Left renal cortex interstitium (tissue), 4 donors: ENCODE measurements at regions not wholly inside any gene's neighbourhood (a gene's known extent, or its start where the extent isn't known, plus 50 kb on each side); places are given as distances from the start of the nearest gene placed in this dataset.
"Not testable (repeated sequence)": the region's sequence is repeated elsewhere in the genome, so short reads cannot be mapped to it uniquely, and the experiment has no call there.

Experiments
- DNase-seq, 4 donors: peaks; one replicate each; pipeline ENCODE4 v3.0.0-alpha.2; 2013; ENCODE audit warnings: low read depth in 4 of 4, low spot score in 2 of 4, missing footprints in 1 of 4

GRCh38 chr2:40676134-40676790 is 224.4 kb upstream of the SLC8A1 start:
- not testable (repeated sequence) for DNase-seq

DNA sequence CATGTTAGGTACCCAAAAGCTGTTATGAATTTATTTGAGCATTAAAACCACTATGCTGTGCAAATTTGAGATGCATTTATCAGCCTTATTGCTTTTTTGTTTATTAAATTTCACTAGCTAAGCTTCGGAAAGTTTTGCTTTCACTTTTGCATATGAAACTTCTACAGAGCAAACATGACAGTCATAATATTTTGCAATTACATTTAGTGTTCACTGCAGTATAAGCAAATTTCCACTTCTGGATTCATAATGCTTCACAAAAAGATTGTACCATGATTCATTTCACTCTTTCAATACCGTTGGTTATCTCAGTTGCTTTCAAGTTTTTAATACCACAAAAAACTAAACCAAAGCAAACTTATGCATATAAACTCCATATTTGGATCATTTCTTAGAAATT is 228.7 kb upstream of the SLC8A1 start:
- no peak for DNase-seq

DNA sequence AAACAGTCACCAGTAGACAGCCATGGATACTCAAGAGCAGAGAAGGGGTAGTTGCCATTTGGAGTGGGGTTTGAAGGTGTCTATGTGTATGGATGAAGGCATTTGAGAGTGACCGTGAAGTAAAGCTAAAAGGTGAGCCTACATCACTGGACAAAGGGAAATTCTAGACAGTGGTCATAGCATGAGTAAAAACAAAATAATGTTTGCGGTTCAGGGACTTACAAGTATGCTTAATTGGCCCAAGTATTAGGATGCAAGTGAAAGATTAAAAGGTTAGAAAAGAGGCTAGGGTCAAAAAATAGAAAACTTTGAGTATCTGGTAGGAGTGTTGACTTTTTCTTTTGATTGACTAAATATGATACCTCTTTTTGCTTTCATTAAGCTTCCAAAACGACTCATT is 238.1 kb upstream of the SLC8A1 start:
- no peak for DNase-seq

DNA sequence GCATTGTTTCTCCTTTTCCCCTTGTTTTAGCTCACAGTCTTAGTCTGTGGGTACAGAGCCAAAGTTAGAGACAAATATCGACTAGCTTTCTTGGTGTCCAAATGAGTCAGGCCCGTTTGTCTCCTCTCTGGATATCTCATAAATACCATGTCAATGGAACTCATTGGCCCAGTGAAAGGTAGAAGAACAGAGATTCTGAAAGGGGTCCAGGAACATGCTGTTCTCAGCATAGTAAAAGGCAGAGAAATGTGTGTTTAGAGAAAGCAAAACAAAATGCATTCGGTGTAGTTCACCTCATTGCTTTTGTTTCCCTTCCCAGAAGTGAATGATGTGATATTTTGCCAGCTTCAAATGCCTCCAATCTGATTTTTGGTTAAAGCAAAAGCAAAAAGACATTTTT is 238.6 kb upstream of the SLC8A1 start:
- no peak for DNase-seq

GRCh38 chr2:40700231-40700954 is 248.5 kb upstream of the SLC8A1 start:
- no peak for DNase-seq

- not testable (repeated sequence) for DNase-seq
These were observed 260.5 kb upstream of the SLC8A1 start for GRCh38 chr2:40712197-40712894.

DNA sequence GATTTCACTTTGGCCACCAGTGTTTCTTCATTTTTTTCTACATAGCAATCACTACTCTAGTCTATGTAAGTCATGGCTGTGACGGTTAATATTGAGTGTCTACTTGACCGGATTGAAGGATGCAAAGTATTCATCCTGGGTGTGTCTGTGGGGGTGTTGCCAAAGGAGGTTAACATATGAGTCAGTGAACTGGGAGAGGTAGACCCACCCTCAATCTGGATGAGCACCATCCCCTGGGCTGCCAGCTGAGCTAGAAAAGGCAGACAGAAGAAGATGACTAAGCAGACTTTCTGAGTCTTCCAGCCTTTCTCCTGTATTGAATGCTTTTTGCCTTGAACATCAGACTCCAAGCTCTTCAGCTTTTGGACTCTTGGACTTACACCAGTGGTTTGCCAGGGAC is 265.0 kb upstream of the SLC8A1 start:
- DNase-seq, result no peak

DNA sequence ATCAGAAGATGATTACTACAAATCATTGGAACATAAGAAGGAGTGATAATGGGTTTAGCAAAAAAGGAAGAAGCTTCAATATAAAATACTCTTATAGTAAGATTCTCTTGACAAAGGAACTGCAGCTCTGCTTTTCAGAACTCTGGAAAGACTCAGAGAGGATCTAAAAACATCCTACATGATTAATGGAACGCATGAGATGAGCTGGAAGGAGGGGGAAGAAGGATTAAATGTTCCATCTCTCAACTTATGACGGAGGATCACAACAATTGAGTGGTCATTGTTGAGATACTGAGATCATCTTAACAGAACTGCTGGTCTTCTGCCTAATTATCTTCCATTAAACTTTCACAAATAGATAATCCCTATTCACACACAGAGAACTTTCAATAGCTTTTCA is 267.5 kb upstream of the SLC8A1 start:
- DNase-seq, result no peak

GRCh38 chr2:40721595-40721994 is 269.7 kb upstream of the SLC8A1 start:
- no peak for DNase-seq

- no peak for DNase-seq
These were observed 271.3 kb upstream of the SLC8A1 start for GRCh38 chr2:40723194-40723593.

GRCh38 chr2:40725040-40725439 is 273.1 kb upstream of the SLC8A1 start:
- no peak for DNase-seq

DNA sequence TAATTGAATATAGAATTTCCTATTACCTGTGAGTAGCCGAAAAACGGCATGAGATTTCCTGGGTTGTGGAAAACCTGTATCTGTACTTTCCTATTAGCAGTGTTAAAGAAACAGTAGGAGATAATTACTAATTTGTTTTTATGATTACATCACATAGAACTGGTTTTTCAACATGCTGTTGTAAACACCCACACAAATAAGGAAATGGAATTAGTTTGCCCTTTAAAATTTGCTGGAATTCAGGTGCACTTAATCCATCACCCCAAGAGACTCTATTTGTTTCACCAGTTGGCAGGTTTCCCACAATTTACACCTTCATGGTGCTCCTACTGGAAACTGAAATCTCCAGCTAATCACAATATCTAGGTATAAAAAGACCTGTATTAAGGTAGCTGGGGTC is 274.1 kb upstream of the SLC8A1 start:
- DNase-seq, result no peak

DNA sequence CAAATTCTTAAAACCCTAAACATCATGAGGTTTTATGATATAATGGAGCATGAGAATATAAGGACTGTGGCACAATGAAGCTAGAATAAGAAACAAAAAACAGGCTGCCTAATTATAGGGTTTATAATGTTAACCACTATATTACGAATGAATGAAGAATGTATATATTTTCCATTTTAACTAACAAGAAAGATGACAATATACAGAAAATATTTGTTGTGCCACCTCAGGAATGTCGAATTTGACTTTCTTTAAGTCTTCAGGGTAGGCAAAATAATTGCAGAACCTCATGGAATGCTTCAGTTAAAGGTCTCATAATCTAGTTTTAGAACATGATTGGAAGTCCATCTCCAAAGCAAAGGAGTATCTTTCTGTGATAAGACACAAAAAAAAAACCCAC is 282.9 kb upstream of the SLC8A1 start:
- no peak for DNase-seq

- no peak for DNase-seq
These were observed 285.3 kb upstream of the SLC8A1 start for GRCh38 chr2:40737180-40737579.

DNA sequence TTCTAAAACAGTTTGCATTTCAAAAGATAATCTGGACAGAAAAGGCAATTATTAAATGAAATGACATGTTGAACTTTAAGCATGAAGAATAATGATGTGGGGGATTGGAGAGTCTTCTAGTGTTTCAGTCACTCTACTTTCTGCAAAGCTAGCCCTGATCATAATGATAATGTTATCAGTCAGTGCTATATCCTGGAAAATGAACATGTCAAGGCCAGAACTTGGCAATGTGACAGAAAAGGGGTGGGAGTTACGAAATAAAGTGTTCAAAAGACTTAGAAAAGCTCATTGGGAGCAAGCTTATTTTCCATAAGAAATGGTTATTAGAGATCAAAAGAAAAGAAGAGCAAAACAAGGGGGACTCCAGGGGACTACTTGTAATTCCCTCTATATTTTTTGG is 288.5 kb upstream of the SLC8A1 start:
- DNase-seq, result no peak

DNA sequence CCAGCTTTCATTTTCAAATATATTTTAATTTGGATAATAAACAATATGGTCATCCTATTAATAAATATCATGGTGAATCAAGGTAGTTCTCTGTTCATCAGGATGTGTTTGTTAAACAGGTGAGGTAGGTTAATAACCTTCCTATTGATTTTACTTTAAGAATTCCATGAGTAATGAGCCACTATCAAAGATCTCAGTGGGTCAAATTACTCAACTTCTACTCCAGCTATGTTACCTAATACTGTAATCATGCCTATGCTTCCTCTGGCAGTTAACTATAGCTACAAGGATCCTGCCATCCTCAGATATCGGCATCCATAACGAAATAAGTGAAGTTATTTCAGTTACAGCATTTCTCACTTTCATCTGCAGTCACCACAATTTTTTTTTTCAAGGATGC is 289.6 kb upstream of the SLC8A1 start:
- no peak for DNase-seq

- no peak for DNase-seq
These were observed 294.3 kb upstream of the SLC8A1 start for GRCh38 chr2:40746191-40746590.

DNA sequence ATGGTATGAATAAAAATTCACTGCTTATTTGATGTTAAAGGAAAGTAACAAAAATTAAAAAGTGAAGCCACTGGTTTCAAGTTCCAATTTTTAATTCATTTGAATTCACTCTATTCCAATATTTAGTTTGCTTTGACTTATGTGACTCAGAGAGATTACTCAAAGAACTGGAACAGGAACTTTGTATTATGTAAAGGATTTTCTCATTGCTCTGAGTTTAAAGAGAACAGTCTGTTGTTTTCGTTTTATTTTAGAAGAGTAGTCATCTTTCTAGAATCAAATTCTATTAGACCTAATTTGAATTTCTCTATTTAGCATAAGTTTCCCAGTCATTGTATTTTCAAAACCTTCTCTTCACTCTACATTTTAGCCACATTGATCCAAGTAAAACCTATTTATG is 300.1 kb upstream of the SLC8A1 start:
- no peak for DNase-seq

- no peak for DNase-seq
These were observed 300.9 kb upstream of the SLC8A1 start for GRCh38 chr2:40752796-40753195.

GRCh38 chr2:40754912-40755311 is 303.0 kb upstream of the SLC8A1 start:
- no peak for DNase-seq

GRCh38 chr2:40758401-40759155 is 306.7 kb upstream of the SLC8A1 start:
- DNase-seq, result no peak
